Brain microvascular endothelial cell (primary cell): ENCODE measurements at regions not wholly inside any gene's neighbourhood (a gene's known extent, or its start where the extent isn't known, plus 50 kb on each side); places are given as distances from the start of the nearest gene placed in this dataset.
"Not testable (repeated sequence)": the region's sequence is repeated elsewhere in the genome, so short reads cannot be mapped to it uniquely, and the experiment has no call there.

Source experiments
- DNase-seq: peaks from one replicate; pipeline ENCODE4 v3.0.0-alpha.2; 2020
- H3K27ac ChIP-seq: fragments of 250-450 bp; sonication (Bioruptor Pico); 2 replicates; pipeline ENCODE4 v1.5.1; 2020; ENCODE audit warnings: mild to moderate bottlenecking, moderate library complexity
- H3K27me3 ChIP-seq: fragments of 250-450 bp; sonication (Bioruptor Pico); replicated peaks from 2 replicates; pipeline ENCODE4 v1.5.1; 2020; ENCODE audit warnings: mild to moderate bottlenecking
- H3K36me3 ChIP-seq: fragments of 250-450 bp; sonication (Bioruptor Pico); replicated peaks from 2 replicates; pipeline ENCODE4 v1.5.1; 2020; ENCODE audit warnings: mild to moderate bottlenecking
- H3K4me3 ChIP-seq: 2 replicates; pipeline ENCODE4 v1.5.1; 2011; ENCODE audit warnings: low read depth, mild to moderate bottlenecking, control low read depth, low read length, moderate library complexity
- CTCF ChIP-seq: IDR thresholded peaks from 2 replicates; pipeline ENCODE4 v1.5.1; 2011; ENCODE audit warnings: low read depth, mild to moderate bottlenecking, moderate library complexity, low read length, control low read depth, inconsistent platforms; ENCODE audit errors: missing control alignments
- in situ Hi-C: cut with HindIII; loops from 2 replicates; pipeline ENCODE4 v1.10.0; 2017; ENCODE audit warnings: low sequenced_read_pairs, low pct_ligation_motif_present

- Histone ChIP-seq H3K27me3 (no peaks in the 10 kb centered on the region), H3K27ac (no peak overlapping the region), H3K4me3 (no peak overlapping the region), H3K36me3 (no peaks in the 10 kb centered on the region)
- peak; percentile 54 for DNase-seq
- peak; percentile 69 for TF ChIP-seq CTCF
- in situ Hi-C loops: no loop called here
Measured at GRCh38 chr12:28998662-28999120, 150.4 kb upstream of the FAR2 start.

- no peak overlapping the region for H3K27ac ChIP-seq
- no peaks in the 10 kb centered on the region for H3K36me3 ChIP-seq
- DNase-seq: no peak
- H3K27me3 ChIP-seq: no peaks in the 10 kb centered on the region
- H3K4me3 ChIP-seq: no peak overlapping the region
- in situ Hi-C loops: no loop called here
- TF ChIP-seq CTCF: no peak
Measured at GRCh38 chr12:29004066-29004935, 144.8 kb upstream of the FAR2 start.

- no peak overlapping the region for H3K27ac ChIP-seq
- TF ChIP-seq CTCF: no peak
- H3K36me3 ChIP-seq: no peaks in the 10 kb centered on the region
- H3K4me3 ChIP-seq: no peak overlapping the region
- in situ Hi-C loops: no loop called here
- no peaks in the 10 kb centered on the region for H3K27me3 ChIP-seq
- DNase-seq: no peak
Measured at GRCh38 chr12:29004936-29005304, 144.2 kb upstream of the FAR2 start.

GRCh38 chr12:29008786-29009185 lies 140.3 kb upstream of the FAR2 start:
- no peak overlapping the region for H3K4me3 ChIP-seq
- H3K27me3 ChIP-seq: no peaks in the 10 kb centered on the region
- in situ Hi-C loops: no loop called here
- no peak for TF ChIP-seq CTCF
- no peak for DNase-seq
- H3K36me3 ChIP-seq: no peaks in the 10 kb centered on the region
- H3K27ac ChIP-seq: no peak overlapping the region

GRCh38 chr12:29012673-29013072 lies 136.4 kb upstream of the FAR2 start:
- DNase-seq: no peak

GRCh38 chr12:29017532-29017931 lies 131.5 kb upstream of the FAR2 start:
- DNase-seq, H3K36me3 ChIP-seq, H3K4me3 ChIP-seq, H3K27ac ChIP-seq, in situ Hi-C loops, H3K27me3 ChIP-seq: not testable (repeated sequence)

More at GRCh38 chr12:29012673-29013072, 136.4 kb upstream of the FAR2 start:
- no peaks in the 10 kb centered on the region for H3K27me3 ChIP-seq
- no peaks in the 10 kb centered on the region for H3K36me3 ChIP-seq
- no peak overlapping the region for H3K4me3 ChIP-seq
- in situ Hi-C loops: no loop called here
- TF ChIP-seq CTCF: no peak
- H3K27ac ChIP-seq: no peak overlapping the region
